ENCODE measurements at regions not wholly inside any gene's neighbourhood (a gene's known extent, or its start where the extent isn't known, plus 50 kb on each side); places are given as distances from the start of the nearest gene placed in this dataset.
"Not testable (repeated sequence)": the region's sequence is repeated elsewhere in the genome, so short reads cannot be mapped to it uniquely, and the experiment has no call there.

GRCh38 chr9:88256216-88256615, 117.9 kb upstream of the SPATA31C2 start:
- peaks cover 4% of the 10 kb centered on the region for H3K4me1 Mint-ChIP-seq (ENCODE audit: low read depth)
- no peak overlapping the region for H3K4me3 Mint-ChIP-seq (ENCODE audit: low read depth)
- H3K27me3 Mint-ChIP-seq, result no peaks in the 10 kb centered on the region
- DNase-seq (ENCODE audit: low spot score, unreplicated experiment), result no peak
- TF ChIP-seq CTCF (IDR thresholded peaks at IDR 0.05; ENCODE audit: unreplicated experiment), result no peak
- no peak overlapping the region for H3K27ac Mint-ChIP-seq
- peaks cover 2% of the 10 kb centered on the region for H3K36me3 Mint-ChIP-seq (ENCODE audit: insufficient read depth)
- H3K9me3 Mint-ChIP-seq (ENCODE audit: low read depth), result peaks cover 13% of the 10 kb centered on the region

DNA sequence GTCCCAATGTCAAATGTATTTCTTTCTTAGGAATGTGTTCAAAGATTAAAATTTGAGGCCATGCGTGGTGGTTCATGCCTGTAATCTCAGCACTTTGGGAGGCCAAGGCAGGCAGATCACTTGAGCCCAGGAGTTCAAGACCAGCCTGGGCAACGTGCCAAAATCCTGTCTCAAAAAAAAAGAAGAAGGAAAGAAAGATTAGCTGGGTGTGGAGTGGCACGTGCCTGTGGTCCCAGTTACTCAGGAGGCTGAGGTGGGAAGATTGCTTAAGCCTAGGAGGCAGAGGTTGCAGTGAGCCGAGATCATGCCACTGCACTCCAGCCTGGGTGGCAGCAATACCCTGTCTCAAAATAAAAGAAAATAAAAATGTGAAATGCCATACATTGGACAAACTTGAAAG, 117.5 kb upstream of the SPATA31C2 start:
- not testable (repeated sequence) for H3K4me3 Mint-ChIP-seq (ENCODE audit: low read depth); H3K27me3 Mint-ChIP-seq; H3K4me1 Mint-ChIP-seq (ENCODE audit: low read depth); DNase-seq (ENCODE audit: low spot score, unreplicated experiment); H3K27ac Mint-ChIP-seq; H3K36me3 Mint-ChIP-seq (ENCODE audit: insufficient read depth)
- peaks cover 17% of the 10 kb centered on the region for H3K9me3 Mint-ChIP-seq (ENCODE audit: low read depth)

DNA sequence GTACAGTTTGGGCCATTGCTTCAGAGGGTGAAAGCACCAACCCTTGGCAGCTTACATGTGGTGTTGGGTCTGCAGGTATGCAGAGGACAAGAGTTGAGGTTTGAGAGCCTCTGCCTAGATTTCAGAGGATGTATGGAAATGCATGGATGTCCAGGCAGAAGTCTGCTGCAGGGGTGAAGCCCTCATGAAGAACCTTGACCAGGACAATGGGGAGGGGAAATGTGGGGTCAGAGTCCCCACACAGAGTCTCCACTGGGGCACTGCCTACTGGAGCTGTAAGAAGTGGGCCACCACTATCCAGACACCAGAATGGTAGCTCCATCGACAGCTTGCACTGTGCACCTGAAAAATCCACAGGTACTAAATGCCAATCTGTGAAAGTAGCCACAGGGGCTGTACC, 113.6 kb upstream of the SPATA31C2 start:
- TF ChIP-seq CTCF (IDR thresholded peaks at IDR 0.05; ENCODE audit: unreplicated experiment), result no peak
- Mint-ChIP-seq H3K9me3 (ENCODE audit: low read depth) (peaks cover 24% of the 10 kb centered on the region), H3K36me3 (ENCODE audit: insufficient read depth) (peaks cover 4% of the 10 kb centered on the region), H3K4me1 (ENCODE audit: low read depth) (no peaks in the 10 kb centered on the region), H3K27ac (no peak overlapping the region), H3K27me3 (peaks cover 10% of the 10 kb centered on the region), H3K4me3 (ENCODE audit: low read depth) (no peak overlapping the region)
- no peak for DNase-seq (ENCODE audit: low spot score, unreplicated experiment)

DNA sequence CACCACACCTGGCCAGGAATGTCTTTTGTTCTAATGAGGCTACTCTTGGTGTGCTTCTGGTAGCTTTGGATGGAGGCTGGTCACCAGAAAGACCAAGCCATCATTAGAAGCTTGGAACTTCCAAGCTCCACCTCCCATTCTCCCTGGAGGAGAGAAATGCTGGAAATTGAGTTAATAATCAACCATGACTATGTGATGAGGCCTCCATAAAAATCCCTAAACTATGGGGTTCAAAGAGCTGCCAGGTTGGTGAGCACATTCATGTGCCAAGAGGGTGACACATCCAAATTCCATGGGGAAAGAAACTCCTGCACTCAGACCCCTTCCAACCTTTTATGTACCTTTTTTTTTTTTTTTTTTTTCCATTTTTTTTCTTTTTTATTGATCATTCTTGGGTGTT, 105.5 kb upstream of the SPATA31C2 start:
- Mint-ChIP-seq H3K27me3 (peaks cover 4% of the 10 kb centered on the region), H3K36me3 (ENCODE audit: insufficient read depth) (no peaks in the 10 kb centered on the region), H3K4me1 (ENCODE audit: low read depth) (no peaks in the 10 kb centered on the region), H3K4me3 (ENCODE audit: low read depth) (no peak overlapping the region), H3K27ac (no peak overlapping the region), H3K9me3 (ENCODE audit: low read depth) (peaks cover 5% of the 10 kb centered on the region)
- no peak for TF ChIP-seq CTCF (IDR thresholded peaks at IDR 0.05; ENCODE audit: unreplicated experiment)
- no peak for DNase-seq (ENCODE audit: low spot score, unreplicated experiment)

- Mint-ChIP-seq H3K4me1 (ENCODE audit: low read depth) (no peaks in the 10 kb centered on the region), H3K9me3 (ENCODE audit: low read depth) (peaks cover 5% of the 10 kb centered on the region), H3K27ac (no peak overlapping the region), H3K27me3 (no peaks in the 10 kb centered on the region), H3K4me3 (ENCODE audit: low read depth) (no peak overlapping the region), H3K36me3 (ENCODE audit: insufficient read depth) (no peaks in the 10 kb centered on the region)
- TF ChIP-seq CTCF (IDR thresholded peaks at IDR 0.05; ENCODE audit: unreplicated experiment), result no peak
- DNase-seq (ENCODE audit: low spot score, unreplicated experiment), result no peak
Observed at GRCh38 chr9:88242879-88243278, 104.6 kb upstream of the SPATA31C2 start.

- H3K27me3 Mint-ChIP-seq, result no peaks in the 10 kb centered on the region
- H3K4me3 Mint-ChIP-seq (ENCODE audit: low read depth), result no peak overlapping the region
- peaks cover 10% of the 10 kb centered on the region for H3K4me1 Mint-ChIP-seq (ENCODE audit: low read depth)
- no peaks in the 10 kb centered on the region for H3K36me3 Mint-ChIP-seq (ENCODE audit: insufficient read depth)
- TF ChIP-seq CTCF (IDR thresholded peaks at IDR 0.05; ENCODE audit: unreplicated experiment), result no peak
- H3K27ac Mint-ChIP-seq, result no peak overlapping the region
- H3K9me3 Mint-ChIP-seq (ENCODE audit: low read depth), result peaks cover 5% of the 10 kb centered on the region
- DNase-seq (ENCODE audit: low spot score, unreplicated experiment), result no peak
Observed at GRCh38 chr9:88237991-88238571, 99.8 kb upstream of the SPATA31C2 start.
